H1 (cell line): ENCODE measurements at regions not wholly inside any gene's neighbourhood (a gene's known extent, or its start where the extent isn't known, plus 50 kb on each side); places are given as distances from the start of the nearest gene placed in this dataset.

Experiments
- ATF2 ChIP-seq: IDR thresholded peaks from 2 replicates; pipeline ENCODE4 v1.6.1; 2012; ENCODE audit warnings: low read length, inconsistent platforms
- NRF1 ChIP-seq: IDR thresholded peaks from 2 replicates; pipeline ENCODE4 v1.6.1; 2011; ENCODE audit warnings: mild to moderate bottlenecking, low read depth, low read length, improper control_type of control experiment
- PHF8 ChIP-seq: fragments of 200-600 bp; sonication (generic); conservative IDR thresholded peaks from 2 replicates; pipeline ENCODE4 v1.7.1; 2012; ENCODE audit warnings: low read depth, mild to moderate bottlenecking, inconsistent platforms, low read length, moderate library complexity
- RBBP5 ChIP-seq: IDR thresholded peaks from 2 replicates; pipeline ENCODE4 v1.7.1; 2012; ENCODE audit warnings: low read depth, mild to moderate bottlenecking, inconsistent platforms, low read length, moderate library complexity, borderline replicate concordance

- no peak for TF ChIP-seq ATF2
- TF ChIP-seq RBBP5: no peak
- TF ChIP-seq PHF8: no peak
- TF ChIP-seq NRF1: no peak
Measured at GRCh38 chr3:99049164-99049563, 147.7 kb upstream of the DCBLD2 start (continued).
